Pancreas (tissue), 10 donors: ENCODE measurements at regions not wholly inside any gene's neighbourhood (a gene's known extent, or its start where the extent isn't known, plus 50 kb on each side); places are given as distances from the start of the nearest gene placed in this dataset.

ENCODE experiments used
- ATAC-seq, 4 donors: fragments of 200-7000 bp; cut with Tn5 transposase; one replicate each; pipeline versions ENCODE4 v1.8.0 to v1.9.1; 2020; ENCODE audit warnings: mild to moderate bottlenecking in 4 of 4, moderate library complexity in 4 of 4
- DNase-seq, 6 donors: peaks; one replicate each; pipeline ENCODE4 v3.0.0-alpha.2; 2020
- FAIRE-seq: peaks from 2 replicates; lab custom pipeline; 2012; peaks lifted over from hg19 to GRCh38; lab: Jason Lieb, UNC
- H3K27ac ChIP-seq, 4 donors: fragments of 200-600 bp; sonication (generic); 1 replicate in 3 of 4; 2 replicates in 1 of 4; pipeline versions ENCODE4 v1.5.0 to v1.8.0; 2020
- H3K27me3 ChIP-seq, 4 donors: fragments of 200-600 bp; one replicate each; pipeline ENCODE4 v1.8.0; 2021
- H3K36me3 ChIP-seq, 3 donors: fragments of 200-600 bp; sonication (generic) in 1 of 3; one replicate each; pipeline versions ENCODE4 v1.5.0 to v1.8.0; 2020 to 2021
- H3K4me1 ChIP-seq, 3 donors: fragments of 200-600 bp; one replicate each; pipeline ENCODE4 v1.8.0; 2021
- H3K4me3 ChIP-seq, 4 donors: fragments of 200-600 bp; sonication (generic) in 2 of 4; one replicate each; pipeline versions ENCODE4 v1.5.0 to v1.8.0; 2020 to 2021
- H3K9me3 ChIP-seq, 4 donors: fragments of 200-600 bp; one replicate each; pipeline ENCODE4 v1.8.0; 2021
- WGBS, 2 donors: extraction: QIAGEN DNeasy Blood & Tissue Kit; methylation state at CpG; one replicate each; pipeline ENCODE4 v1.1.7; 2013; 5-methylcytosine and 5-hydroxymethylcytosine counted together
- intact Hi-C, 3 donors: fragments of 100-400 bp; cut with DNase I; formaldehyde crosslinking; loops; one replicate each; pipeline versions ENCODE4 v1.11.1 to v1.14.2; 2022
- TF ChIP-seq, protein P1 (sequence below), 4 donors: fragments of 200-600 bp; sonication (generic) in 3 of 4; IDR thresholded peaks; one replicate each; pipeline versions ENCODE4 v1.5.0 to v1.8.0; 2021; ENCODE audit warnings: antibody characterized with exemption in 4 of 4
- donor health status: healthy with polysubstance abuse.
- donor health status: DM: no; HTN: no; CAD: no; lungs with moderate emphysema.
- donor health status: DM: no; HTN: no; CAD: no.
- donor health status: control.
- donor health status: control.
- donor health status: Bipolar disorder and iron deficiency.
- donor health status: DM: yes; HTN: yes; CAD: no.
- donor health status: DM: no; HTN: no; CAD: no.
- donor health status: DM: no; HTN: no; CAD: no.
- donor health status: DM: yes; HTN: yes; CAD: no.

DNA sequence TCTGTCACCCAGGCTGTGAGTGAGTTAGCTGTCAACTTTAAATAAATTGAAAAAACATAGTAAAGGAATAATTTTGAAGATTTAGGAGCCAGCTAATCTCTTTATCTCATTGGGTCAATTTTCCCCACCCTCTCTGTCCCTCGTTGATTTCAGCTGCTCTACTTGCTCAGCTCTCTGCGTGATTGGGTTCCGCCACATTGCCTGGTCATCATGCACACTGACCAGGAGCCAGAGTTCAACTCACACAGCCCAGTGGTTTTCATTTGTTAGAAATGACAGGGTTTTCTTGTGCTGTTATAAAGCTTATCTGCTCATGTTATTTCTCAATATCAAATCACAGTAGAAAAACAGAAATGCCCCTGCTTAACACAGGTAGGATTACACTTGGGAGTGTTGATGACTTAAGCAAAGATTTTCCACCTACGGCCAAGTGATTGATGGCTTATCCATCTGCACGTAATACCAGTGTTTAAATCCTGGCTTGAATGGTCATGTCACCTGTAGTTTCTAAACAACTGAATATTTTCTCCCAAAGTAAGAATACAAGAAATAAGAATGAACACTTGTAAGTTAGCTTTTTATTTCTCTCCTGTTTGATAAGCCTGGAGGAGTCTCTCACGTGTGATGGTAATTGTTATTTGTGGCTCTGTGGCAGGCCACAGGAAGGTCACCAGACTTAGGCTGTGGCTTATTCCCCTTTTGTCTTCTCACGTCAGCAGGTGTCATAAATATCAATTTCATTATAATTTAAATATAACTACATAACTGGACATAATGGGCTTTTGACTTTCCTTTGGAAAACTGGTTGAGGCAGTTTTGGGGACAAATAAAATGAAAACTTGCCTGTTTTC, 367.2 kb upstream of the DDHD1 start:
- Histone ChIP-seq H3K36me3 (no peaks in the 10 kb centered on the region), H3K9me3 (no peaks in the 10 kb centered on the region), H3K27me3 (no peaks in the 10 kb centered on the region), H3K27ac (no peak overlapping the region), H3K4me1 (no peaks in the 10 kb centered on the region), H3K4me3 (no peak overlapping the region)
- DNase-seq (no peak), ATAC-seq (no peak), FAIRE-seq (no peak)
- TF ChIP-seq, protein P1, sequence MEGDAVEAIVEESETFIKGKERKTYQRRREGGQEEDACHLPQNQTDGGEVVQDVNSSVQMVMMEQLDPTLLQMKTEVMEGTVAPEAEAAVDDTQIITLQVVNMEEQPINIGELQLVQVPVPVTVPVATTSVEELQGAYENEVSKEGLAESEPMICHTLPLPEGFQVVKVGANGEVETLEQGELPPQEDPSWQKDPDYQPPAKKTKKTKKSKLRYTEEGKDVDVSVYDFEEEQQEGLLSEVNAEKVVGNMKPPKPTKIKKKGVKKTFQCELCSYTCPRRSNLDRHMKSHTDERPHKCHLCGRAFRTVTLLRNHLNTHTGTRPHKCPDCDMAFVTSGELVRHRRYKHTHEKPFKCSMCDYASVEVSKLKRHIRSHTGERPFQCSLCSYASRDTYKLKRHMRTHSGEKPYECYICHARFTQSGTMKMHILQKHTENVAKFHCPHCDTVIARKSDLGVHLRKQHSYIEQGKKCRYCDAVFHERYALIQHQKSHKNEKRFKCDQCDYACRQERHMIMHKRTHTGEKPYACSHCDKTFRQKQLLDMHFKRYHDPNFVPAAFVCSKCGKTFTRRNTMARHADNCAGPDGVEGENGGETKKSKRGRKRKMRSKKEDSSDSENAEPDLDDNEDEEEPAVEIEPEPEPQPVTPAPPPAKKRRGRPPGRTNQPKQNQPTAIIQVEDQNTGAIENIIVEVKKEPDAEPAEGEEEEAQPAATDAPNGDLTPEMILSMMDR (IDR thresholded peaks at IDR 0.05), result no peak
- WGBS, 2 donors, result 60 to 71% methylated on average over 7 of the region's 7 CpGs
- intact Hi-C loops, result no loop called here

DNA sequence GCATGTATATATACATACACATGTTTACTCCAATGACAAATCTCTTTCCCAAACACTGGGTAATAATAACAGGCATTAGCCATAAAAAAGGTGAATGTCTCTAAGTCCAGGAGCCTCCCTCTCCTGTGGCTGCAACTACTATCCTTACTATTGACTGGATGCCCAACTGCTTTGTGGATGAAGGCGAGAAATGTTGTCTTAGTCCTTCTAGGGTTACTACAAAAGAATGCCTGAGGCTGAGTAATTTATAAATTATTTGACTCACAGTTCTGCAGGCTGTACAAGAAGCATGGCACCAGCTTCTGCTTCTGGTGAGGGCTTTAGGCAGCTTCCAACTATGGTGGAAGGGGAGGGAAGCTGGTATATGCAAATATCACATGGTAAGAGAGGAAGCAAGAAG, 366.0 kb upstream of the DDHD1 start:
- TF ChIP-seq, protein P1 (IDR thresholded peaks at IDR 0.05), result no peak
- H3K4me1 ChIP-seq, result no peaks in the 10 kb centered on the region
- no peak overlapping the region for H3K27ac ChIP-seq
- DNase-seq (no peak), ATAC-seq (no peak), FAIRE-seq (no peak)
- no peak overlapping the region for H3K4me3 ChIP-seq
- H3K36me3 ChIP-seq, result no peaks in the 10 kb centered on the region
- 88 to 93% methylated on average over 1 of the region's 1 CpG for WGBS, 2 donors
- intact Hi-C loops, result no loop called here
- H3K27me3 ChIP-seq, result no peaks in the 10 kb centered on the region
- H3K9me3 ChIP-seq, result no peaks in the 10 kb centered on the region

DNA sequence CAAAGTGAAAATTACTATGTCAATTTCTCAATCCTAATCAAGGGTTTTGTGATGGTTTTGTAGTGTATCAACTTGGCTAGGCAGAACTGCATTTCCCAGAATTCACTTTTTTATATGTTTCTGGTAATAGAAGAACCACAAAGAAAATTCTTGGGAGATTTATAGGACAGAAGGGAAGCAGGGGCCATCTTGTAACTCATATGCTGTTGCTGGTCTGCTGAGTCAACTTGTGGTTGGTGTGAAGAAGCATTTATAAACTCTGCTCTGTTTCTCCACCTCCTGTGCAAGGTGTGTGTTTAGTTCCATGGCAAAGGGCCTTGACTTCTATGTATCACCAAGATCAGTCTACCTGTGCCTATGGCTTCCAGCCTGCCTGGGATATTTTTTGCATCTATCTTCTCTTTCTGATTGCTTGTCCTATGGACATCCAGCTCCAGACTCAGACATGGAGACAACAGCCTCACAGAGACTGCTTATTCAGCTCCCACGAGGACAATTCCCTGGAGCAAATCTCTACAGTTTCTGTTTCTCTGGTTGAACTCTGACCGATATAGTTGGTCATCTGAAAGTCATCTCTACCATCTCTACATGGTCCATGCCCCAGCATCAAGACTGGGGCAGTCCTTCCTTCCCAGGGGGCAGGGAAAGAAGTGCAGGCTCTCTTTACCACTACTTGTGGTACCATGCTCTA, 364.3 kb upstream of the DDHD1 start:
- ATAC-seq (no peak), DNase-seq (no peak), FAIRE-seq (no peak)
- H3K36me3 ChIP-seq, result no peaks in the 10 kb centered on the region
- no peak overlapping the region for H3K4me3 ChIP-seq
- H3K27ac ChIP-seq, result no peak overlapping the region
- 70 to 88% methylated on average over 2 of the region's 2 CpGs for WGBS, 2 donors
- TF ChIP-seq, protein P1 (IDR thresholded peaks at IDR 0.05), result no peak
- intact Hi-C loops, result no loop called here
- H3K27me3 ChIP-seq, result no peaks in the 10 kb centered on the region
- no peaks in the 10 kb centered on the region for H3K4me1 ChIP-seq
- H3K9me3 ChIP-seq, result no peaks in the 10 kb centered on the region

DNA sequence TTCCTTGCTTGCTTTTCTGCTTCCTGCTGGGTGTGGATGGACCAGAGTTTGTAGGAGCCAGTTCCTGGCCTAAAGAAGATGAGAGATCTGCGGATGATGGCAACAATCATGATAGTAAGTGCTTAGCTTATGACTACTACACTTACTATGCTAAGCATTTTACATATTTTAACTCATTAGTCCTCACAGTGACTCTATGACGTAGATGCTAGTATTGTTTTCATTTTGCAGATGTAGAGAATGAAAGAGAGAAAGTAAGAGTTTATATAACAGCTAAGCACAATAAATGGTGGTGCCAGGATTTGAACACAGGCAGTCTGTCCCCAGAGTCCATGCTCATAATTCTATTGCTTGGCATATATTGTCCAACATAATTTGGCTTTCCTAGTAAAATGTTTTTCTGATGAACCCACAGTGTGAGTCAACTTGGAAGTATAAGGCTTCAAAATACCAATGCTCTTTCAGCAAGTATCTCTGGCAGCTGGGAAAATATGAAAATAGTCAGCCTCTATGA, 363.2 kb upstream of the DDHD1 start:
- Histone ChIP-seq H3K27me3 (no peaks in the 10 kb centered on the region), H3K36me3 (no peaks in the 10 kb centered on the region), H3K4me1 (no peaks in the 10 kb centered on the region), H3K27ac (no peak overlapping the region), H3K4me3 (no peak overlapping the region), H3K9me3 (no peaks in the 10 kb centered on the region)
- intact Hi-C loops, result no loop called here
- ATAC-seq (peak in 1 of 4 donors; percentile 40), DNase-seq (no peak), FAIRE-seq (no peak)
- TF ChIP-seq, protein P1 (IDR thresholded peaks at IDR 0.05), result no peak
- WGBS, 2 donors, result 76 to 79% methylated on average over 2 of the region's 2 CpGs
